Prostate gland (tissue), 2 donors: ENCODE measurements at regions not wholly inside any gene's neighbourhood (a gene's known extent, or its start where the extent isn't known, plus 50 kb on each side); places are given as distances from the start of the nearest gene placed in this dataset.

Experiments
- POLR2A ChIP-seq: fragments of 450-650 bp; IDR thresholded peaks from one replicate; pipeline ENCODE4 v1.6.1; 2016; ENCODE audit warnings: antibody characterized with exemption, mild to moderate bottlenecking
- POLR2AphosphoS5 ChIP-seq: sonication (generic); formaldehyde crosslinking; IDR thresholded peaks from one replicate; pipeline ENCODE4 v1.6.1; 2017; ENCODE audit warnings: antibody characterized with exemption
- TF ChIP-seq, protein P1 (sequence below), 4 experiments: fragments of 200-600 bp in 2 of 4; fragments of 450-650 bp in 2 of 4; sonication (generic) in 2 of 4; IDR thresholded peaks; 1 replicate in 3 of 4; 2 replicates in 1 of 4; pipeline ENCODE4 v1.5.1; 2016 to 2019; ENCODE audit warnings: antibody characterized with exemption in 4 of 4, mild to moderate bottlenecking in 2 of 4, moderate library complexity in 2 of 4

GRCh38 chr1:221416723-221417122 is 325.2 kb downstream of the DUSP10 start:
- TF ChIP-seq POLR2A (no peak), POLR2AphosphoS5 (no peak)
- TF ChIP-seq, protein P1, sequence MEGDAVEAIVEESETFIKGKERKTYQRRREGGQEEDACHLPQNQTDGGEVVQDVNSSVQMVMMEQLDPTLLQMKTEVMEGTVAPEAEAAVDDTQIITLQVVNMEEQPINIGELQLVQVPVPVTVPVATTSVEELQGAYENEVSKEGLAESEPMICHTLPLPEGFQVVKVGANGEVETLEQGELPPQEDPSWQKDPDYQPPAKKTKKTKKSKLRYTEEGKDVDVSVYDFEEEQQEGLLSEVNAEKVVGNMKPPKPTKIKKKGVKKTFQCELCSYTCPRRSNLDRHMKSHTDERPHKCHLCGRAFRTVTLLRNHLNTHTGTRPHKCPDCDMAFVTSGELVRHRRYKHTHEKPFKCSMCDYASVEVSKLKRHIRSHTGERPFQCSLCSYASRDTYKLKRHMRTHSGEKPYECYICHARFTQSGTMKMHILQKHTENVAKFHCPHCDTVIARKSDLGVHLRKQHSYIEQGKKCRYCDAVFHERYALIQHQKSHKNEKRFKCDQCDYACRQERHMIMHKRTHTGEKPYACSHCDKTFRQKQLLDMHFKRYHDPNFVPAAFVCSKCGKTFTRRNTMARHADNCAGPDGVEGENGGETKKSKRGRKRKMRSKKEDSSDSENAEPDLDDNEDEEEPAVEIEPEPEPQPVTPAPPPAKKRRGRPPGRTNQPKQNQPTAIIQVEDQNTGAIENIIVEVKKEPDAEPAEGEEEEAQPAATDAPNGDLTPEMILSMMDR (IDR thresholded peaks at IDR 0.05) = no peak
